ENCODE measurements at regions not wholly inside any gene's neighbourhood (a gene's known extent, or its start where the extent isn't known, plus 50 kb on each side); places are given as distances from the start of the nearest gene placed in this dataset.
"Not testable (repeated sequence)": the region's sequence is repeated elsewhere in the genome, so short reads cannot be mapped to it uniquely, and the experiment has no call there.

DNA sequence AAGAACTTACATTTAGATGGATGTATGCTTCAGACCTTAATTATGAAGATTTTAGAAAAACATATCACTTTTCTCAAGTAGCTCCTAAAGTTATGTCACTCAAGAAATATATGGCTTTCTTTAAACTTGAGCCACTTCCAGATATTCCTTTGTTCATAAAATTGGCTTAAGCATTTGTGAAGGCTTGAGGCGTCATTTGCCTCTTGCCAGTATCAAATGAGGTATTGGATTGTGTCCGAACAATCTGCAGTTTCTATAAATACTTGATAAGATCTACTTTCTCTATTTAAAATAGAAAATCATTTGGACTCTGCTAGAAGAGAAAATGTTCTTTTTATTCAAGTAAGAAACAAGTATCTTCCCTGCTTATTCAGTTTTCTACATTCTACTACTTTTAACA lies 102.6 kb downstream of the RSL24D1 start:
- TF ChIP-seq POLR2AphosphoS5 (IDR thresholded peaks at IDR 0.05) (no peak), POLR2A (IDR thresholded peaks at IDR 0.05; ENCODE audit: low read depth) (no peak), EP300 (IDR thresholded peaks at IDR 0.05) (no peak)
- no peak for DNase-seq (ENCODE audit: extremely low spot score)
- WGBS: 52% methylated on average over 2 of the region's 2 CpGs

DNA sequence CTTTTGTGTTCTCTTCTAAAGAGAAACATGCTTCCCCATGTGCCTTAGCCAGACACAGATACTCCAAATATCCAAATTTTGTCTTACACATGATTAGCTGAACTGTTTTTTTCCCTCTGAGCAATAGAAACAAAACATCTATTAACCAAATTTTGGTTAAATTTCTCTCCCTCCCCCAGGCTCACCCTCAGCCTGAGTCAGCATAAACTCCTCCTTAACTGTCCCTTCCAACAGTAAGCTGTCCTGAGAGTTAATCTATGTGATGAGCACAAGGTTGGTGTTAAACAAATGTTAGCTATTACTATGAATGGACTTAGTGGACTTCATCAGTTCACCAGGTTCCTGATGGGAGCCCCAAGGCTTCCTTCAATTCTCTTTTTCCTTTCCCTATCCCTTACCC lies 108.5 kb downstream of the RSL24D1 start:
- Histone ChIP-seq H3K4me3 (no peak overlapping the region), H3K27me3 (no peaks in the 10 kb centered on the region), H3K4me1 (no peaks in the 10 kb centered on the region), H3K27ac (replicated peaks in 1 of 4) (no peak overlapping the region), H3K36me3 (no peaks in the 10 kb centered on the region), H3K9me3 (no peaks in the 10 kb centered on the region)
- TF ChIP-seq, protein P1, sequence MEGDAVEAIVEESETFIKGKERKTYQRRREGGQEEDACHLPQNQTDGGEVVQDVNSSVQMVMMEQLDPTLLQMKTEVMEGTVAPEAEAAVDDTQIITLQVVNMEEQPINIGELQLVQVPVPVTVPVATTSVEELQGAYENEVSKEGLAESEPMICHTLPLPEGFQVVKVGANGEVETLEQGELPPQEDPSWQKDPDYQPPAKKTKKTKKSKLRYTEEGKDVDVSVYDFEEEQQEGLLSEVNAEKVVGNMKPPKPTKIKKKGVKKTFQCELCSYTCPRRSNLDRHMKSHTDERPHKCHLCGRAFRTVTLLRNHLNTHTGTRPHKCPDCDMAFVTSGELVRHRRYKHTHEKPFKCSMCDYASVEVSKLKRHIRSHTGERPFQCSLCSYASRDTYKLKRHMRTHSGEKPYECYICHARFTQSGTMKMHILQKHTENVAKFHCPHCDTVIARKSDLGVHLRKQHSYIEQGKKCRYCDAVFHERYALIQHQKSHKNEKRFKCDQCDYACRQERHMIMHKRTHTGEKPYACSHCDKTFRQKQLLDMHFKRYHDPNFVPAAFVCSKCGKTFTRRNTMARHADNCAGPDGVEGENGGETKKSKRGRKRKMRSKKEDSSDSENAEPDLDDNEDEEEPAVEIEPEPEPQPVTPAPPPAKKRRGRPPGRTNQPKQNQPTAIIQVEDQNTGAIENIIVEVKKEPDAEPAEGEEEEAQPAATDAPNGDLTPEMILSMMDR (IDR thresholded peaks at IDR 0.05): no peak
- TF ChIP-seq POLR2A (IDR thresholded peaks at IDR 0.05; ENCODE audit: low read depth) (no peak), POLR2AphosphoS5 (IDR thresholded peaks at IDR 0.05) (no peak), EP300 (IDR thresholded peaks at IDR 0.05) (no peak)
- DNase-seq (ENCODE audit: extremely low spot score): no peak
- intact Hi-C loops (cut with DNase I): no loop called here

More for the DNA sequence above, 102.6 kb downstream of the RSL24D1 start:
- H3K27ac ChIP-seq (replicated peaks in 1 of 4): no peak overlapping the region
- H3K9me3 ChIP-seq: no peaks in the 10 kb centered on the region
- no peak overlapping the region for H3K4me3 ChIP-seq
- intact Hi-C loops (cut with DNase I): no loop called here
- no peaks in the 10 kb centered on the region for H3K36me3 ChIP-seq
- no peaks in the 10 kb centered on the region for H3K27me3 ChIP-seq
- no peaks in the 10 kb centered on the region for H3K4me1 ChIP-seq

DNA sequence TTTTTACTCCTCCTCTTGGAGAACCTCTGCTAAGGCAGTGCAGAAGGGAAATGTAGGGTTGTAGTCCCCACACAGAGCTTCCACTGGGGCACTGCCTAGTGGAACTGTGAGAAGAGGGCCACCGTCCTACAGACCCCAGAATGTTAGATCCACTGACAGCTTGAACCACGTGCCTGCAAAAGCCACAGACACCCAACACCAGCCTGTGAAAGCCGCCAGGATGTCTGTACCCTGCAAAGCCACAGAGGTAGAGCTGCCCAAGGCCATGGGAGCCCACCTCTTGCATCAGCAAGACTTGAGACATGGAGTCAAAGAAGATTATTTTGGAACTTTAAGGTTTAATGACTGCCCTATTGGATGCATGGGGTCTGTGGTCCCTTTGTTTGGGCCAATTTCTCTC lies 112.1 kb downstream of the RSL24D1 start:
- intact Hi-C loops (cut with DNase I): no loop called here
- Histone ChIP-seq H3K4me1 (no peaks in the 10 kb centered on the region), H3K27me3 (no peaks in the 10 kb centered on the region), H3K4me3 (no peak overlapping the region), H3K36me3 (no peaks in the 10 kb centered on the region), H3K27ac (replicated peaks in 1 of 4) (no peak overlapping the region), H3K9me3 (no peaks in the 10 kb centered on the region)
- no peak for DNase-seq (ENCODE audit: extremely low spot score)
- 82% methylated on average over 3 of the region's 3 CpGs for WGBS
- TF ChIP-seq, protein P1 (IDR thresholded peaks at IDR 0.05): no peak
- no peak for TF ChIP-seq POLR2AphosphoS5 (IDR thresholded peaks at IDR 0.05)
- TF ChIP-seq EP300 (IDR thresholded peaks at IDR 0.05): no peak
- TF ChIP-seq POLR2A (IDR thresholded peaks at IDR 0.05; ENCODE audit: low read depth): no peak

DNA sequence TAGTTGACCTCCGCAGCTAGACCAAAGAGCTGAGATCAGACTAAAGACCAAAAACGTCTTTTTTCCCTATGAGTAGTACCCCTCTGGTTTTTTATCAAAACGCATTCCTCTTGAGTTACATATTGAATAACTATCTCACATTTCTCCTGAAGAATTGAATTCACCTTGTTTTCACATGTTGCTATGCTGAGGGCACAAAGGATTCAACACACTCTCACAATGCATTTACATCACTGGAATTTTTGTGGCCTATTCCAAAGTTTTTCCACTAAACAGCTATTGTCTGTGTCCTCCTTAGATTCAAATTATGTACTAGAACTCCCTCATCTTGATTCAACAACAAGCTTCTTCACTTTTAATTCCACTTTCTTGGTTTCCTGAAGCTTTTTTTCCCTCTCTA lies 112.5 kb downstream of the RSL24D1 start:
- no peak overlapping the region for H3K27ac ChIP-seq (replicated peaks in 1 of 4)
- no peaks in the 10 kb centered on the region for H3K4me1 ChIP-seq
- H3K27me3 ChIP-seq: no peaks in the 10 kb centered on the region
- TF ChIP-seq EP300 (IDR thresholded peaks at IDR 0.05): no peak
- no peak for TF ChIP-seq POLR2AphosphoS5 (IDR thresholded peaks at IDR 0.05)
- TF ChIP-seq, protein P1 (IDR thresholded peaks at IDR 0.05): no peak
- TF ChIP-seq POLR2A (IDR thresholded peaks at IDR 0.05; ENCODE audit: low read depth): no peak
- intact Hi-C loops (cut with DNase I): no loop called here
- peaks cover 0 to 2% (median 0%) of the 10 kb centered on the region in 4 donors for H3K9me3 ChIP-seq
- WGBS: 85% methylated on average over 3 of the region's 3 CpGs
- H3K36me3 ChIP-seq: no peaks in the 10 kb centered on the region
- no peak overlapping the region for H3K4me3 ChIP-seq
- no peak for DNase-seq (ENCODE audit: extremely low spot score)

DNA sequence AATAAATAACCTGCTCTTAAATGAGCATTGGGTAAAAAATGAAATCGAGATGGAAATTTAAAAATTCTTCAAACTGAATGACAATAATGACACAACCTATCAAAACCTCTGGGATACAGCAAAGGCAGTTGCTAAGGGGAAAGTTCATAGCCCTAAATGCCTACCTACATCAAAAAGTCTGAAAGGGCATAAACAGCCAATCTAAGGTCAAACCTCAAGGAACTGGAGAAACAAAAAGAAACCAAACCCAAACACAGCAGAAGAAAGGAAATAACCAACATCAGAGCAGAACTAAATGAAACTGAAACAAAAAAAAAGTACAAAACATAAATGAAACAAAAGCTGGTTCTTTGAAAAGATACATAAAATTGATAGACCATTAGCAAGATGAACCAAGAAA lies 119.7 kb downstream of the RSL24D1 start:
- H3K27ac ChIP-seq (replicated peaks in 1 of 4); DNase-seq (ENCODE audit: extremely low spot score); H3K4me3 ChIP-seq; intact Hi-C loops (cut with DNase I); H3K27me3 ChIP-seq; H3K36me3 ChIP-seq; H3K4me1 ChIP-seq: not testable (repeated sequence)
- WGBS: 86% methylated on average over 1 of the region's 1 CpG
- peaks cover 0 to 11% (median 4%) of the 10 kb centered on the region in 4 donors for H3K9me3 ChIP-seq

DNA sequence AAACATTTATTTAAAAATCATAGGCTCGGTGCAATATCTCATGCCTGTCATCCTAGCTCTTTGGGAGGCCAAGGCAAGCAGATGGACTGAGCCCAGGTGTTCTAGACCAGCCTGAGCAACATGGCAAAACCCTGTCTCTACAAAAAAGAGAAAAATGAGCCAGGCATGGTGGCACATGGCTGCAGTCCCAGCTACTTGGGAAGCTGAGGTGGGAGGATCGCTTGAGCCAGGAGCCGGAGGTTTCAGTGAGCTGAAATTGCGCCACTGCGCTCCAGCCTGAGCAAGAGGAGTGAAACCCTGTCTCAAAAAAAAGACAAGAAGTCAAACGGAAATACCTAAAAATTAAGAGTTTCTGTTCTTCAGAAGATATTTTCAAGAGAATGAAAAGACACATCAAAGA lies 122.3 kb downstream of the RSL24D1 start:
- no peaks in the 10 kb centered on the region for H3K4me1 ChIP-seq
- TF ChIP-seq, protein P1 (IDR thresholded peaks at IDR 0.05): no peak
- TF ChIP-seq POLR2A (IDR thresholded peaks at IDR 0.05; ENCODE audit: low read depth) (no peak), POLR2AphosphoS5 (IDR thresholded peaks at IDR 0.05) (no peak), EP300 (IDR thresholded peaks at IDR 0.05) (no peak)
- intact Hi-C loops (cut with DNase I): no loop called here
- 91% methylated on average over 6 of the region's 6 CpGs for WGBS
- H3K36me3 ChIP-seq: no peaks in the 10 kb centered on the region
- no peak overlapping the region for H3K4me3 ChIP-seq
- no peak overlapping the region for H3K27ac ChIP-seq (replicated peaks in 1 of 4)
- no peaks in the 10 kb centered on the region for H3K27me3 ChIP-seq
- peaks cover 0 to 11% (median 4%) of the 10 kb centered on the region in 4 donors for H3K9me3 ChIP-seq
- no peak for DNase-seq (ENCODE audit: extremely low spot score)

DNA sequence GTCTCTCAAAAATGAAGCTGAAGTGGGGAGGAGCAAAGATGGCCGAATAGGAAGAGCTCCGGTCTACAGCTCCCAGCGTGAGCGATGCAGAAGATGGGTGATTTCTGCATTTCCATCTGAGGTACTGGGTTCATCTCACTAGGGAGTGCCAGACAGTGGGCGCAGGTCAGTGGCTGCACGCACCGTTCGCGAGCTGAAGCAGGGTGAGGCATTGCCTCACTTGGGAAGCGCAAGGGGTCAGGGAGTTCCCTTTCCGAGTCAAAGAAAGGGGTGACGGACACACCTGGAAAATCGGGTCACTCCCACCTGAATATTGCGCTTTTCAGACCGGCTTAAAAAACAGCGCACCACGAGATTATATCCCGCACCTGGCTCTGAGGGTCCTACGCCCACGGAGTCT lies 132.8 kb downstream of the RSL24D1 start:
- H3K4me1 ChIP-seq; H3K27ac ChIP-seq (replicated peaks in 1 of 4); intact Hi-C loops (cut with DNase I); H3K4me3 ChIP-seq; H3K27me3 ChIP-seq; DNase-seq (ENCODE audit: extremely low spot score); H3K9me3 ChIP-seq; H3K36me3 ChIP-seq: not testable (repeated sequence)
- 96% methylated on average over 20 of the region's 20 CpGs for WGBS

All from esophagus muscularis mucosa (tissue), 4 donors.